OCI-LY7 (cell line): ENCODE measurements at regions not wholly inside any gene's neighbourhood (a gene's known extent, or its start where the extent isn't known, plus 50 kb on each side); places are given as distances from the start of the nearest gene placed in this dataset.

Source experiments
- CTCF ChIP-seq: fragments of 200-600 bp; sonication (generic); conservative IDR thresholded peaks from 2 replicates; pipeline ENCODE4 v1.5.1; 2014; ENCODE audit warnings: mild to moderate bottlenecking, antibody characterized with exemption, low read length, moderate library complexity, mixed read lengths
- EZH2phosphoT487 ChIP-seq: fragments of 200-600 bp; sonication (generic); IDR thresholded peaks from 2 replicates; pipeline ENCODE4 v1.6.1; 2018; ENCODE audit warnings: low read depth, borderline replicate concordance, mild to moderate bottlenecking, mixed run types, antibody characterized with exemption, low read length, moderate library complexity, mixed read lengths

DNA sequence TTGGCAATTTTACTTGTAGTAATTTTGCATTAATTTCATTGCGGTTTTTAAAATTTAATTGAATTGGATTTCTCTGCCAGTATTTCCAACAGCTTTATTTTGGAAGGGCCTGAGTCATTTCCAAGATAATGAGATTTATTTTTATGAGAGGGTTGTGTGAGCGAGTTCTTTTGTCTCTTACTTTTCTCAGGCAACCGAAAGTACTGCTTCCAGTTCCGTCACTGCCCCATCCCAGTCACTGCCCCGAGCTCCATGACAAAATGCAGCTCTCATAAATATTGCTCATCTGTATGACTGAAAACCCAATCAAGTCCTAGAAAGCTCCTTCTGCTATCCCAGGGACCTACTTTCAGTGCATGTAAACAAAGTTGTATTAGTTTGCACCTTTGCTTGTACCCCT lies 468.4 kb upstream of the SEMA3D start:
- TF ChIP-seq CTCF (no peak), EZH2phosphoT487 (no peak)
